ENCODE measurements at regions not wholly inside any gene's neighbourhood (a gene's known extent, or its start where the extent isn't known, plus 50 kb on each side); places are given as distances from the start of the nearest gene placed in this dataset.
A peak's percentile ranks its signal among the peaks of the same experiment; 100 is the strongest.
"Not testable (repeated sequence)": the region's sequence is repeated elsewhere in the genome, so short reads cannot be mapped to it uniquely, and the experiment has no call there.

GRCh38 chr4:133320576-133321170 is 171.6 kb downstream of the PCDH10 start:
- DNase-seq, result peak; percentile 1

- DNase-seq, result no peak
Measured at GRCh38 chr4:133316909-133317308, 167.8 kb downstream of the PCDH10 start.

GRCh38 chr4:133314991-133315390 is 165.9 kb downstream of the PCDH10 start:
- no peak for DNase-seq

GRCh38 chr4:133287396-133287795 is 138.3 kb downstream of the PCDH10 start:
- DNase-seq, result no peak

GRCh38 chr4:133278591-133278990 is 129.5 kb downstream of the PCDH10 start:
- no peak for DNase-seq

- DNase-seq, result not testable (repeated sequence)
Measured at GRCh38 chr4:133277940-133278339, 128.8 kb downstream of the PCDH10 start.

GRCh38 chr4:133275246-133275645 is 126.2 kb downstream of the PCDH10 start:
- DNase-seq, result no peak

- DNase-seq, result no peak
Measured at GRCh38 chr4:133273401-133273800, 124.3 kb downstream of the PCDH10 start.

- DNase-seq, result no peak
Measured at GRCh38 chr4:133270021-133270570, 121.0 kb downstream of the PCDH10 start.

GRCh38 chr4:133268205-133268604 is 119.1 kb downstream of the PCDH10 start:
- DNase-seq, result no peak

- not testable (repeated sequence) for DNase-seq
Measured at GRCh38 chr4:133267506-133267905, 118.4 kb downstream of the PCDH10 start.

GRCh38 chr4:133266966-133267365 is 117.9 kb downstream of the PCDH10 start:
- not testable (repeated sequence) for DNase-seq

- DNase-seq, result not testable (repeated sequence)
Measured at GRCh38 chr4:133264251-133264650, 115.2 kb downstream of the PCDH10 start.

GRCh38 chr4:133263104-133263503 is 114.0 kb downstream of the PCDH10 start:
- no peak for DNase-seq

GRCh38 chr4:133247861-133248260 is 98.8 kb downstream of the PCDH10 start:
- no peak for DNase-seq

GRCh38 chr4:133245226-133245625 is 96.1 kb downstream of the PCDH10 start:
- no peak for DNase-seq

All from muscle of arm (tissue), 1 donor.